ENCODE measurements at regions not wholly inside any gene's neighbourhood (a gene's known extent, or its start where the extent isn't known, plus 50 kb on each side); places are given as distances from the start of the nearest gene placed in this dataset.

DNA sequence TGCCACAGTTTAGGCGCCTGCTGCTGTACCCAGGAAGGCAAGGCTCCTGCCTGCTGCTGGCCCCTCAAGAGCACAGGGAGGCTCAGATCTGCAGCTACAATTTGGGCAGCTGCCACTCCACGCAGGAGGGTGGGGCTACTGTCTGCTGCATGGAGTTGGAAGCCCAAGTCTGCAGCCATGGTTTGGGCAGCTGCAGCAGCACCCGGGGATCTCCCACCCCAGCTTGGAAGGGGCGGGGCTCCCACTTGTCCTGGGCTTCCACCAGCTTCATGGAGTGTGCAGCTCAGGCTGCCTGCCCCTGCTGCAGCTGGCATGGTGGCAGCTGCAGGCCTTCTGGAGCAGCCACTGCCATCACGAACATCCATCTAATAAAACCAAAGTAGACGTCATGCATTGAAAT is 512.9 kb downstream of the PYDC2 start:
- no peak overlapping the region for H3K27ac ChIP-seq (replicated peaks)
- no peak overlapping the region for H3K4me3 ChIP-seq (replicated peaks; ENCODE audit: insufficient read depth, low read length)
- no peak for TF ChIP-seq SPI1 (IDR thresholded peaks at IDR 0.05; ENCODE audit: borderline replicate concordance, low read depth)
- no peak for TF ChIP-seq POLR2AphosphoS5 (IDR thresholded peaks at IDR 0.05; ENCODE audit: low read depth)
- TF ChIP-seq, protein P1, sequence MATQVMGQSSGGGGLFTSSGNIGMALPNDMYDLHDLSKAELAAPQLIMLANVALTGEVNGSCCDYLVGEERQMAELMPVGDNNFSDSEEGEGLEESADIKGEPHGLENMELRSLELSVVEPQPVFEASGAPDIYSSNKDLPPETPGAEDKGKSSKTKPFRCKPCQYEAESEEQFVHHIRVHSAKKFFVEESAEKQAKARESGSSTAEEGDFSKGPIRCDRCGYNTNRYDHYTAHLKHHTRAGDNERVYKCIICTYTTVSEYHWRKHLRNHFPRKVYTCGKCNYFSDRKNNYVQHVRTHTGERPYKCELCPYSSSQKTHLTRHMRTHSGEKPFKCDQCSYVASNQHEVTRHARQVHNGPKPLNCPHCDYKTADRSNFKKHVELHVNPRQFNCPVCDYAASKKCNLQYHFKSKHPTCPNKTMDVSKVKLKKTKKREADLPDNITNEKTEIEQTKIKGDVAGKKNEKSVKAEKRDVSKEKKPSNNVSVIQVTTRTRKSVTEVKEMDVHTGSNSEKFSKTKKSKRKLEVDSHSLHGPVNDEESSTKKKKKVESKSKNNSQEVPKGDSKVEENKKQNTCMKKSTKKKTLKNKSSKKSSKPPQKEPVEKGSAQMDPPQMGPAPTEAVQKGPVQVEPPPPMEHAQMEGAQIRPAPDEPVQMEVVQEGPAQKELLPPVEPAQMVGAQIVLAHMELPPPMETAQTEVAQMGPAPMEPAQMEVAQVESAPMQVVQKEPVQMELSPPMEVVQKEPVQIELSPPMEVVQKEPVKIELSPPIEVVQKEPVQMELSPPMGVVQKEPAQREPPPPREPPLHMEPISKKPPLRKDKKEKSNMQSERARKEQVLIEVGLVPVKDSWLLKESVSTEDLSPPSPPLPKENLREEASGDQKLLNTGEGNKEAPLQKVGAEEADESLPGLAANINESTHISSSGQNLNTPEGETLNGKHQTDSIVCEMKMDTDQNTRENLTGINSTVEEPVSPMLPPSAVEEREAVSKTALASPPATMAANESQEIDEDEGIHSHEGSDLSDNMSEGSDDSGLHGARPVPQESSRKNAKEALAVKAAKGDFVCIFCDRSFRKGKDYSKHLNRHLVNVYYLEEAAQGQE (IDR thresholded peaks at IDR 0.05; ENCODE audit: insufficient replicate concordance, low read depth) = no peak
- TF ChIP-seq, protein P2, sequence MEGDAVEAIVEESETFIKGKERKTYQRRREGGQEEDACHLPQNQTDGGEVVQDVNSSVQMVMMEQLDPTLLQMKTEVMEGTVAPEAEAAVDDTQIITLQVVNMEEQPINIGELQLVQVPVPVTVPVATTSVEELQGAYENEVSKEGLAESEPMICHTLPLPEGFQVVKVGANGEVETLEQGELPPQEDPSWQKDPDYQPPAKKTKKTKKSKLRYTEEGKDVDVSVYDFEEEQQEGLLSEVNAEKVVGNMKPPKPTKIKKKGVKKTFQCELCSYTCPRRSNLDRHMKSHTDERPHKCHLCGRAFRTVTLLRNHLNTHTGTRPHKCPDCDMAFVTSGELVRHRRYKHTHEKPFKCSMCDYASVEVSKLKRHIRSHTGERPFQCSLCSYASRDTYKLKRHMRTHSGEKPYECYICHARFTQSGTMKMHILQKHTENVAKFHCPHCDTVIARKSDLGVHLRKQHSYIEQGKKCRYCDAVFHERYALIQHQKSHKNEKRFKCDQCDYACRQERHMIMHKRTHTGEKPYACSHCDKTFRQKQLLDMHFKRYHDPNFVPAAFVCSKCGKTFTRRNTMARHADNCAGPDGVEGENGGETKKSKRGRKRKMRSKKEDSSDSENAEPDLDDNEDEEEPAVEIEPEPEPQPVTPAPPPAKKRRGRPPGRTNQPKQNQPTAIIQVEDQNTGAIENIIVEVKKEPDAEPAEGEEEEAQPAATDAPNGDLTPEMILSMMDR (IDR thresholded peaks at IDR 0.05; ENCODE audit: insufficient read depth, low read length) = no peak
- TF ChIP-seq GABPA (IDR thresholded peaks at IDR 0.05; ENCODE audit: low read depth) = no peak
- H3K27me3 ChIP-seq (ENCODE audit: insufficient read depth, poor library complexity, severe bottlenecking) = no peaks in the 10 kb centered on the region
- DNase-seq (ENCODE audit: low read depth in 1 of 2, low spot score in 1 of 2) = no peak

DNA sequence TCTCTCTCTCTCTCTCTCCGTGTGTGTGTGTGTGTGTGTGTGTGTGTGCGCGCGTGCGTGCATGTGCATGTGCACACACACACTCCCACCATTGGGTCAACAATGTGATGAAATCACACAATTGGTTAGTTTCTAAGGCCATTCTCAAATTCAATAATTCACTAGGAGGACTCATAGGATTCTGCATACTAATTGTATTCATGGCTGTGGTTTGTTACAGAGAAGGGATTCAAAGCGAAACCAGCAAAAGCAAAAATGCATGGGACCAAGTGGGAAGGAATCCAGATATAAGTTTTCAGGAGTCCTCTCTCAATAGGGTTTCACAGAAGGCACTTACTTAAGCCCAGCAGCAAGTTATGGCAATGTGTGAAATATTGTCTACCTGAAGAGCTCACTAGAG is 515.0 kb downstream of the PYDC2 start:
- DNase-seq (ENCODE audit: low read depth in 1 of 2, low spot score in 1 of 2) = no peak
- Histone ChIP-seq H3K4me3 (replicated peaks; ENCODE audit: insufficient read depth, low read length) (no peak overlapping the region), H3K27me3 (ENCODE audit: insufficient read depth, poor library complexity, severe bottlenecking) (no peaks in the 10 kb centered on the region), H3K27ac (replicated peaks) (no peak overlapping the region)
- TF ChIP-seq, protein P1 (IDR thresholded peaks at IDR 0.05; ENCODE audit: insufficient replicate concordance, low read depth) = no peak
- TF ChIP-seq SPI1 (IDR thresholded peaks at IDR 0.05; ENCODE audit: borderline replicate concordance, low read depth) = no peak
- no peak for TF ChIP-seq POLR2AphosphoS5 (IDR thresholded peaks at IDR 0.05; ENCODE audit: low read depth)
- TF ChIP-seq, protein P2 (IDR thresholded peaks at IDR 0.05; ENCODE audit: insufficient read depth, low read length) = no peak
- TF ChIP-seq GABPA (IDR thresholded peaks at IDR 0.05; ENCODE audit: low read depth) = no peak

DNA sequence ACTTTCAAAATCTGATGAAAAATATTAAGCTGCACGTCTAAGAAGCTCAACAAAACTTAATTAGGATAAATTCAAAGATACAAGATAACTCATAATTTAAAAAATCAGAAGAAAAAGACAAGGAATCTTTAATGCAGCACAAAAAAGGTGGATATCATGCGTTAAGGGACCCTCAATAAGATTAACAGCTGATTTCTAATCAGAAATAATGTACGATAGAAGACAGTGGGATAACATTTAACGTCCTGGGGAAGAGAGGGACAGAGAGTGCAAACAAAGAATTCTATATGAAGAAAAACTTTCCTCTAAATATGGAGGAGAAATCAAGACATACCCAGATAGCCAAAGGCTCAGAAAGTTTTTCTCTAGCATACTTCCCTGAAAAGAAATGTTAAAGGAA is 519.5 kb downstream of the PYDC2 start:
- DNase-seq (ENCODE audit: low read depth in 1 of 2, low spot score in 1 of 2) = no peak
- TF ChIP-seq, protein P1 (IDR thresholded peaks at IDR 0.05; ENCODE audit: insufficient replicate concordance, low read depth) = no peak
- TF ChIP-seq, protein P2 (IDR thresholded peaks at IDR 0.05; ENCODE audit: insufficient read depth, low read length) = no peak
- TF ChIP-seq GABPA (IDR thresholded peaks at IDR 0.05; ENCODE audit: low read depth) (no peak), SPI1 (IDR thresholded peaks at IDR 0.05; ENCODE audit: borderline replicate concordance, low read depth) (no peak), POLR2AphosphoS5 (IDR thresholded peaks at IDR 0.05; ENCODE audit: low read depth) (no peak)
- Histone ChIP-seq H3K4me3 (replicated peaks; ENCODE audit: insufficient read depth, low read length) (no peak overlapping the region), H3K27ac (replicated peaks) (no peak overlapping the region), H3K27me3 (ENCODE audit: insufficient read depth, poor library complexity, severe bottlenecking) (no peaks in the 10 kb centered on the region)
